GM10248 (cell line): ENCODE measurements at regions not wholly inside any gene's neighbourhood (a gene's known extent, or its start where the extent isn't known, plus 50 kb on each side); places are given as distances from the start of the nearest gene placed in this dataset.

Experiments
- CTCF ChIA-PET: fragments of 300-600 bp; sonication (Branson Sonifier 250); formaldehyde crosslinking; extraction: SDS; loops from one replicate; lab custom pipeline; 2021; ENCODE audit warnings: antibody characterized with exemption; lab: Yijun Ruan, JAX
- POLR2A ChIA-PET: fragments of 350-650 bp; sonication (Branson Sonifier 250); formaldehyde crosslinking; extraction: SDS; loops from one replicate; lab custom pipeline; 2020; ENCODE audit warnings: antibody characterized with exemption; lab: Yijun Ruan, JAX
- DNase-seq: peaks from one replicate; pipeline ENCODE4 v3.0.0; 2012; ENCODE audit errors: extremely low spot score
- TF ChIP-seq, protein P1 (sequence below): IDR thresholded peaks from 2 replicates; pipeline ENCODE4 v1.5.1; 2012; ENCODE audit warnings: mild to moderate bottlenecking, low read depth; ENCODE audit errors: extremely low read depth, missing control alignments, control extremely low read depth

- DNase-seq, result no peak
- TF ChIP-seq, protein P1, sequence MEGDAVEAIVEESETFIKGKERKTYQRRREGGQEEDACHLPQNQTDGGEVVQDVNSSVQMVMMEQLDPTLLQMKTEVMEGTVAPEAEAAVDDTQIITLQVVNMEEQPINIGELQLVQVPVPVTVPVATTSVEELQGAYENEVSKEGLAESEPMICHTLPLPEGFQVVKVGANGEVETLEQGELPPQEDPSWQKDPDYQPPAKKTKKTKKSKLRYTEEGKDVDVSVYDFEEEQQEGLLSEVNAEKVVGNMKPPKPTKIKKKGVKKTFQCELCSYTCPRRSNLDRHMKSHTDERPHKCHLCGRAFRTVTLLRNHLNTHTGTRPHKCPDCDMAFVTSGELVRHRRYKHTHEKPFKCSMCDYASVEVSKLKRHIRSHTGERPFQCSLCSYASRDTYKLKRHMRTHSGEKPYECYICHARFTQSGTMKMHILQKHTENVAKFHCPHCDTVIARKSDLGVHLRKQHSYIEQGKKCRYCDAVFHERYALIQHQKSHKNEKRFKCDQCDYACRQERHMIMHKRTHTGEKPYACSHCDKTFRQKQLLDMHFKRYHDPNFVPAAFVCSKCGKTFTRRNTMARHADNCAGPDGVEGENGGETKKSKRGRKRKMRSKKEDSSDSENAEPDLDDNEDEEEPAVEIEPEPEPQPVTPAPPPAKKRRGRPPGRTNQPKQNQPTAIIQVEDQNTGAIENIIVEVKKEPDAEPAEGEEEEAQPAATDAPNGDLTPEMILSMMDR, result no peak
- POLR2A ChIA-PET, result no interaction called here
- CTCF ChIA-PET, result interaction anchor here (1.2 to 2.3 kb wide), 3 partner anchors 10 to 137 kb away, joined by 3 to 5 read pairs (median 4); no protein-coding TSS in a partner anchor
Observed at GRCh38 chr4:67151376-67152343, 393.6 kb downstream of the CENPC start.

- DNase-seq, result no peak
- POLR2A ChIA-PET, result no interaction called here
- CTCF ChIA-PET, result interaction anchor here (1.1 to 1.6 kb wide), 3 partner anchors 9 to 12 kb away, joined by 3 to 5 read pairs (median 5); no protein-coding TSS in a partner anchor
- TF ChIP-seq, protein P1, result no peak
Observed at GRCh38 chr4:67141586-67141985, 403.7 kb downstream of the CENPC start.

DNA sequence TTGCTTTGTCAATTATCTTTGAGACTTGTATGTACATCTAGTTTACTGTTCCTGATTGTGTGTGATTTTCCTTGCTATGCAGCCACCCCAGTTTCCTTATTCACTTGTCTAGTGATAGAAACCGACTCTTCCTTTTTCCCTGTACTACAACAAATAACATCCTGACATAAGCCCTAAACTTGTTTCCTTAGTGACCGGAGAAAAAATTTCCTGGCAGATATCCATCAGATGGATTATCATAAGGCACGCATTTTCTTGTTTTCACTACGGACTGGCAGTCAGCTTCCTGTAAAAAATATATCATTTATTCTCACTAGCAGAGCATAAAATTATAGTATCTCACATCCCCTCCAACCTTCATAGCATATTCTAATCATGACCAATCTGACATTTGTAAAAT, 410.7 kb downstream of the CENPC start:
- ChIA-PET POLR2A (no interaction called here), CTCF (no interaction called here)

GRCh38 chr4:67133162-67133561, 412.1 kb downstream of the CENPC start:
- POLR2A ChIA-PET, result no interaction called here
- CTCF ChIA-PET, result no interaction called here
- TF ChIP-seq, protein P1, result no peak
- DNase-seq, result no peak

More for the DNA sequence above, 410.7 kb downstream of the CENPC start:
- TF ChIP-seq, protein P1, result no peak
- DNase-seq, result no peak

DNA sequence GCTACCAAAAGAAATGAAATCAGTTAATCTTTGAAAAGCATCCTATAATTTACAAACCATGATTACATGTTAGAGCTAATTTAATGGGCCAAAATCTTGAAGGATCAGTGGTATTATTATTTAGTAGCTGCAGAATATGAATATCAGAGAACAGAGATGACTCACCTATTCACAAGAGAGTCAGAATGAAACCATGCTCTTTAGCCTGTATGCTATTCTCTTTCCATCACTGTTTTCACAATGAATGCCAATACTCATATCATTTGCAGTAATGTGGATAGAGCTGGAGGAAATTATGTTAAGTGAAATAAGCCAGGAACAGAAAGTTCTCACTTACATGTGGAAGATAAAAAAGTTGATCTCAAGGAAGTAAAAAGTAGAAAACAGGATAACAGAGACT, 414.1 kb downstream of the CENPC start:
- TF ChIP-seq, protein P1, result no peak
- POLR2A ChIA-PET, result no interaction called here

DNA sequence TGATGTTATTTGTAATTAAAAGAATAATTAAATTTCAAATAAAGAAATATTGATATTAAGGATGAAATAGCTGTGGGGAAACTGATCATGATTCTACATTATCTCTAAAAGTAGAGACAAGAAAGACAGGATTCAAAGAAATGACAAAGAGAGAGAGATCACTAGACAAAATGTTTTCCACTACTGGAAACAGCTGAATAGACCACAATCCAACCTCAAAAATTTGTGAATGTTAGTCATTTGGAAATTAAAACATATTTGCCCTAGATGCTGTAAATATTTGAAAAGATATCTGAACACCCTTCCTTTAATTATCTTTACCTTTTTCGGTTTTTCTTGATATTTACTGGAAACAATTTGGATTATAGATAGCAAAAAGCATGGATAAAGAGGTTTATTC, 414.9 kb downstream of the CENPC start:
- TF ChIP-seq, protein P1, result no peak
- no peak for DNase-seq
- ChIA-PET POLR2A (no interaction called here), CTCF (interaction anchor here (1.7 kb wide), 2 partner anchors 12 to 13 kb away, joined by 3 to 5 read pairs; no protein-coding TSS in a partner anchor)

More for the DNA sequence above, 414.1 kb downstream of the CENPC start:
- CTCF ChIA-PET, result interaction anchor here (1.1 to 1.7 kb wide), 2 partner anchors 11 to 196 kb away, joined by 3 to 5 read pairs; no protein-coding TSS in a partner anchor
- peak; percentile 13 for DNase-seq
